ENCODE measurements at regions not wholly inside any gene's neighbourhood (a gene's known extent, or its start where the extent isn't known, plus 50 kb on each side); places are given as distances from the start of the nearest gene placed in this dataset.

GRCh38 chr10:55273946-55274345 lies 472.9 kb upstream of the PCDH15 start (continued):
- TF ChIP-seq STAT6 (CRISPR knock-in tag; conservative IDR thresholded peaks at IDR 0.05; ENCODE audit: low read depth) (no peak), HMGXB4 (CRISPR knock-in tag; IDR thresholded peaks at IDR 0.05) (no peak), NFE2L1 (CRISPR knock-in tag; IDR thresholded peaks at IDR 0.05) (no peak), SMAD3 (CRISPR knock-in tag; IDR thresholded peaks at IDR 0.05; ENCODE audit: borderline replicate concordance) (no peak)

- H3K27me3 Mint-ChIP-seq (ENCODE audit: low read depth), result no peaks in the 10 kb centered on the region
- DNase-seq (ENCODE audit: low spot score), result no peak
- no peak for ATAC-seq
- no peaks in the 10 kb centered on the region for H3K4me1 Mint-ChIP-seq
- H3K27ac Mint-ChIP-seq, result no peak overlapping the region
- no peaks in the 10 kb centered on the region for H3K9me3 Mint-ChIP-seq
- H3K36me3 Mint-ChIP-seq, result no peaks in the 10 kb centered on the region
- POLR2A ChIA-PET, result no interaction called here
- no peak overlapping the region for H3K4me3 Mint-ChIP-seq
- CTCF ChIA-PET, result no interaction called here
- TF ChIP-seq NR1H2 (CRISPR knock-in tag; IDR thresholded peaks at IDR 0.05) (no peak), SMAD3 (CRISPR knock-in tag; IDR thresholded peaks at IDR 0.05; ENCODE audit: borderline replicate concordance) (no peak), PRRX2 (CRISPR knock-in tag; IDR thresholded peaks at IDR 0.05) (no peak), ZNF232 (CRISPR knock-in tag; IDR thresholded peaks at IDR 0.05) (no peak), CTCF (IDR thresholded peaks at IDR 0.05) (no peak), PRDM15 (CRISPR knock-in tag; IDR thresholded peaks at IDR 0.05) (no peak), JUN (CRISPR knock-in tag; IDR thresholded peaks at IDR 0.05) (no peak), USF2 (CRISPR knock-in tag; IDR thresholded peaks at IDR 0.05) (no peak), FOXP4 (CRISPR knock-in tag; IDR thresholded peaks at IDR 0.05) (no peak), ZNF425 (CRISPR knock-in tag; conservative IDR thresholded peaks at IDR 0.05) (no peak), HMGXB4 (CRISPR knock-in tag; IDR thresholded peaks at IDR 0.05) (no peak), FOXJ3 (CRISPR knock-in tag; IDR thresholded peaks at IDR 0.05; ENCODE audit: borderline replicate concordance) (no peak), TEAD1 (CRISPR knock-in tag; IDR thresholded peaks at IDR 0.05) (no peak), E2F4 (CRISPR knock-in tag; IDR thresholded peaks at IDR 0.05; ENCODE audit: borderline replicate concordance, low read depth) (no peak), ZNF317 (CRISPR knock-in tag; IDR thresholded peaks at IDR 0.05; ENCODE audit: borderline replicate concordance, low read depth) (no peak)
These were observed 471.9 kb upstream of the PCDH15 start for GRCh38 chr10:55272886-55273285.

Data from WTC11 (cell line).